HG02798 (cell line): ENCODE measurements at regions not wholly inside any gene's neighbourhood (a gene's known extent, or its start where the extent isn't known, plus 50 kb on each side); places are given as distances from the start of the nearest gene placed in this dataset.
"Not testable (repeated sequence)": the region's sequence is repeated elsewhere in the genome, so short reads cannot be mapped to it uniquely, and the experiment has no call there.

Source experiments
- ATAC-seq: cut with Tn5 transposase; IDR thresholded peaks from one replicate; pipeline ENCODE4 v1.9.1; 2021; ENCODE audit warnings: mild to moderate bottlenecking; ENCODE audit not compliant: unreplicated experiment, poor library complexity

GRCh38 chr13:103607995-103608394, 541.8 kb upstream of the SLC10A2 start:
- peak; percentile 77 for ATAC-seq

- no peak for ATAC-seq
Measured at GRCh38 chr13:103605546-103606326, 539.5 kb upstream of the SLC10A2 start.

GRCh38 chr13:103599870-103600269, 533.7 kb upstream of the SLC10A2 start:
- not testable (repeated sequence) for ATAC-seq

- no peak for ATAC-seq
Measured at GRCh38 chr13:103598671-103599070, 532.5 kb upstream of the SLC10A2 start.

GRCh38 chr13:103573446-103573845, 507.2 kb upstream of the SLC10A2 start:
- no peak for ATAC-seq

- peak; percentile 77 for ATAC-seq
Measured at GRCh38 chr13:103568314-103568713, 502.1 kb upstream of the SLC10A2 start.

GRCh38 chr13:103557878-103558277, 491.7 kb upstream of the SLC10A2 start:
- ATAC-seq = no peak

- no peak for ATAC-seq
Measured at GRCh38 chr13:103556681-103557080, 490.5 kb upstream of the SLC10A2 start.

GRCh38 chr13:103547914-103548313, 481.7 kb upstream of the SLC10A2 start:
- ATAC-seq = no peak

- no peak for ATAC-seq
Measured at GRCh38 chr13:103546271-103546670, 480.1 kb upstream of the SLC10A2 start.

- ATAC-seq = no peak
Measured at GRCh38 chr13:103542648-103543047, 476.4 kb upstream of the SLC10A2 start.

- ATAC-seq = no peak
Measured at GRCh38 chr13:103540382-103540765, 474.2 kb upstream of the SLC10A2 start.

GRCh38 chr13:103539721-103540381, 473.6 kb upstream of the SLC10A2 start:
- no peak for ATAC-seq

- ATAC-seq = no peak
Measured at GRCh38 chr13:103539265-103539664, 473.0 kb upstream of the SLC10A2 start.

GRCh38 chr13:103537616-103538015, 471.4 kb upstream of the SLC10A2 start:
- no peak for ATAC-seq

- no peak for ATAC-seq
Measured at GRCh38 chr13:103531278-103531677, 465.1 kb upstream of the SLC10A2 start.

GRCh38 chr13:103528437-103528836, 462.2 kb upstream of the SLC10A2 start:
- ATAC-seq = no peak

- ATAC-seq = no peak
Measured at GRCh38 chr13:103525530-103525929, 459.3 kb upstream of the SLC10A2 start.

GRCh38 chr13:103523858-103524257, 457.6 kb upstream of the SLC10A2 start:
- ATAC-seq = no peak

- ATAC-seq = no peak
Measured at GRCh38 chr13:103521532-103521931, 455.3 kb upstream of the SLC10A2 start.

- no peak for ATAC-seq
Measured at GRCh38 chr13:103517768-103518102, 451.5 kb upstream of the SLC10A2 start.
